Gastroesophageal sphincter (tissue), 3 donors: ENCODE measurements at regions not wholly inside any gene's neighbourhood (a gene's known extent, or its start where the extent isn't known, plus 50 kb on each side); places are given as distances from the start of the nearest gene placed in this dataset.
"Not testable (repeated sequence)": the region's sequence is repeated elsewhere in the genome, so short reads cannot be mapped to it uniquely, and the experiment has no call there.

Experiments used
- POLR2AphosphoS5 ChIP-seq: sonication (generic); formaldehyde crosslinking; IDR thresholded peaks from one replicate; pipeline ENCODE4 v1.6.1; 2017; ENCODE audit warnings: antibody characterized with exemption
- TF ChIP-seq, protein P1 (sequence below), 4 experiments: fragments of 200-600 bp in 2 of 4; fragments of 450-650 bp in 2 of 4; sonication (generic) in 1 of 4; IDR thresholded peaks; one replicate each; pipeline ENCODE4 v1.5.1; 2017 to 2019; ENCODE audit warnings: antibody characterized with exemption in 4 of 4, mild to moderate bottlenecking in 2 of 4, moderate library complexity in 2 of 4

DNA sequence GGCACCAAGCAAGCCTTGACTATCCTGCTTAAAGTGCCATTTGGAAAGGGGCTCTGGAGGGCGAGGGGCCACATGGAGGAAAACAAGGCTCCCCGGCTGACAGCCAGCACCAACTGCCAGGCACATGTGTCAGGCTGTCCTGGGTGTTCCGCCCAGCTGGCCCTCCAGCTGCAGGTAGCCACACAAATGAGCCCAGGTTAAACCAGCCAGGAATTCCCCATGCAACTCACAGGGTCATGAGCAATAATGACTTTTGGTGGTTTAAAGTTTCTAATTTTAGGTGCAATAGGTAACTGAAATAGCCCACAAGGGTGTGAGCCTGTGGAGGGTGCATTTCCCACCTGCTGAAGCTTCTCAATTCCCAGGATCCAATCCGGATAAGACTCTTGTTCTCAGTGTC is 58.9 kb upstream of the EEF2KMT start:
- TF ChIP-seq, protein P1, sequence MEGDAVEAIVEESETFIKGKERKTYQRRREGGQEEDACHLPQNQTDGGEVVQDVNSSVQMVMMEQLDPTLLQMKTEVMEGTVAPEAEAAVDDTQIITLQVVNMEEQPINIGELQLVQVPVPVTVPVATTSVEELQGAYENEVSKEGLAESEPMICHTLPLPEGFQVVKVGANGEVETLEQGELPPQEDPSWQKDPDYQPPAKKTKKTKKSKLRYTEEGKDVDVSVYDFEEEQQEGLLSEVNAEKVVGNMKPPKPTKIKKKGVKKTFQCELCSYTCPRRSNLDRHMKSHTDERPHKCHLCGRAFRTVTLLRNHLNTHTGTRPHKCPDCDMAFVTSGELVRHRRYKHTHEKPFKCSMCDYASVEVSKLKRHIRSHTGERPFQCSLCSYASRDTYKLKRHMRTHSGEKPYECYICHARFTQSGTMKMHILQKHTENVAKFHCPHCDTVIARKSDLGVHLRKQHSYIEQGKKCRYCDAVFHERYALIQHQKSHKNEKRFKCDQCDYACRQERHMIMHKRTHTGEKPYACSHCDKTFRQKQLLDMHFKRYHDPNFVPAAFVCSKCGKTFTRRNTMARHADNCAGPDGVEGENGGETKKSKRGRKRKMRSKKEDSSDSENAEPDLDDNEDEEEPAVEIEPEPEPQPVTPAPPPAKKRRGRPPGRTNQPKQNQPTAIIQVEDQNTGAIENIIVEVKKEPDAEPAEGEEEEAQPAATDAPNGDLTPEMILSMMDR (IDR thresholded peaks at IDR 0.05): not testable (repeated sequence)
- TF ChIP-seq POLR2AphosphoS5: not testable (repeated sequence)
